Mesothelial cell of epicardium (in vitro differentiated cells): ENCODE measurements at regions not wholly inside any gene's neighbourhood (a gene's known extent, or its start where the extent isn't known, plus 50 kb on each side); places are given as distances from the start of the nearest gene placed in this dataset.

Source experiments
- DNase-seq, 2 experiments: peaks; one replicate each; pipeline ENCODE4 v3.0.0; 2021; ENCODE audit warnings: low spot score in 2 of 2; ENCODE audit not compliant: unreplicated experiment in 2 of 2
- H3K27ac Mint-ChIP-seq: 2 replicates; pipeline ENCODE4 v1.8.0; 2021; ENCODE audit warnings: mixed read lengths
- H3K27me3 Mint-ChIP-seq: 2 replicates; pipeline ENCODE4 v1.8.0; 2021; ENCODE audit warnings: low read depth, mixed read lengths
- H3K36me3 Mint-ChIP-seq: 2 replicates; pipeline ENCODE4 v1.8.0; 2021; ENCODE audit warnings: mixed read lengths
- H3K4me1 Mint-ChIP-seq: 2 replicates; pipeline ENCODE4 v1.8.0; 2021; ENCODE audit warnings: mixed read lengths
- H3K4me3 Mint-ChIP-seq: 2 replicates; pipeline ENCODE4 v1.8.0; 2021; ENCODE audit warnings: mild to moderate bottlenecking, moderate library complexity, mixed read lengths
- H3K9me3 Mint-ChIP-seq: 2 replicates; pipeline ENCODE4 v1.8.0; 2021; ENCODE audit warnings: mixed read lengths
- CTCF ChIP-seq: fragments of 200-600 bp; sonication (generic); IDR thresholded peaks from one replicate; pipeline ENCODE4 v1.5.0; 2021; ENCODE audit warnings: antibody characterized with exemption; ENCODE audit not compliant: unreplicated experiment

DNA sequence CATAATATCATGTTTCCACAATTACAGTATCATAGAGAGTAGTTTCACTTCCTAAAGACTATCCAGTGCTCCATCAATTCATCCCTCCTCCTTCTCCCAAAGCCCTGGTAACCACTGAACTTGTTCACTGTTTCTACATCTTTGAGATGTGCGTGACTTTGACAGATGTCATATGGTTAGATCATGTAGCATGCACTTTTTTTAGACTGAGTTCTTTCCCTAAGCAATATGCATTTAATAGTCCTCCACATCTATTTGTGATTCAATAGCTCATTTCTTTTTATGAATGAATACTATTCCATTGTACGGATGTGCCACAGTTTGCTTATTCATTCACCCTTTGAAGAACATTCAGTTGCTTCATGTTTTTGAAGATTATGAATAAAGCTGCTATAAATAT, 560.4 kb upstream of the LRRTM4 start:
- no peak for TF ChIP-seq CTCF
- DNase-seq, result no peak
- peaks cover 10% of the 10 kb centered on the region for H3K4me1 Mint-ChIP-seq
- H3K36me3 Mint-ChIP-seq, result no peaks in the 10 kb centered on the region
- no peak overlapping the region for H3K27ac Mint-ChIP-seq
- H3K9me3 Mint-ChIP-seq, result peaks cover 10% of the 10 kb centered on the region
- H3K4me3 Mint-ChIP-seq, result no peak overlapping the region
- no peaks in the 10 kb centered on the region for H3K27me3 Mint-ChIP-seq

GRCh38 chr2:78093436-78093835, 571.3 kb upstream of the LRRTM4 start:
- no peak for DNase-seq
- H3K9me3 Mint-ChIP-seq, result no peaks in the 10 kb centered on the region
- H3K36me3 Mint-ChIP-seq, result no peaks in the 10 kb centered on the region
- no peaks in the 10 kb centered on the region for H3K27me3 Mint-ChIP-seq
- no peak overlapping the region for H3K4me3 Mint-ChIP-seq
- no peak for TF ChIP-seq CTCF
- no peak overlapping the region for H3K27ac Mint-ChIP-seq
- H3K4me1 Mint-ChIP-seq, result no peaks in the 10 kb centered on the region

GRCh38 chr2:78109272-78109671, 587.1 kb upstream of the LRRTM4 start:
- H3K4me3 Mint-ChIP-seq, result no peak overlapping the region
- no peak for DNase-seq
- H3K4me1 Mint-ChIP-seq, result no peaks in the 10 kb centered on the region
- H3K27me3 Mint-ChIP-seq, result no peaks in the 10 kb centered on the region
- peaks cover 24% of the 10 kb centered on the region for H3K9me3 Mint-ChIP-seq
- H3K36me3 Mint-ChIP-seq, result no peaks in the 10 kb centered on the region
- H3K27ac Mint-ChIP-seq, result no peak overlapping the region
- no peak for TF ChIP-seq CTCF

DNA sequence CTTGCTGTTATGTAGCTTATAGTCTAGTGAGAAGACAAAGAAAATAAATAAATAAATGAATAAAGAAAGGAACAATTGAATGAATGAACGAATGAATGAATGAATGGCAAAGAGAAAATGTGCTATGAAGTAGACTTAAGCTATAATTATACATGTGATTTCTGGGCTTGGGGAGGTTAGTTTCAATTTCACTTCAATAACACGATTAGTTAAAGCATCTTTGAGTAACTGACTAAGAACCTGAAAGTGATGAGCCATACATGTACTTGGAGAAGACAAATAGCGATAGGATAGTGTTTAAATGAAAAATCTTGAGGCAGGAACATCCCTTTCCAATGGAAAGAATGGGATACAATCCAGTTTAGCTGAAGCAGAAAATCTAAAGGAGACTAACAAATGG, 593.1 kb upstream of the LRRTM4 start:
- DNase-seq, result no peak
- Mint-ChIP-seq H3K27me3 (no peaks in the 10 kb centered on the region), H3K36me3 (no peaks in the 10 kb centered on the region), H3K9me3 (peaks cover 3% of the 10 kb centered on the region), H3K4me3 (no peak overlapping the region), H3K4me1 (no peaks in the 10 kb centered on the region), H3K27ac (no peak overlapping the region)
- no peak for TF ChIP-seq CTCF

GRCh38 chr2:78118037-78118436, 595.9 kb upstream of the LRRTM4 start:
- TF ChIP-seq CTCF, result no peak
- H3K4me3 Mint-ChIP-seq, result no peak overlapping the region
- no peak for DNase-seq
- peaks cover 9% of the 10 kb centered on the region for H3K9me3 Mint-ChIP-seq
- no peaks in the 10 kb centered on the region for H3K4me1 Mint-ChIP-seq
- H3K36me3 Mint-ChIP-seq, result no peaks in the 10 kb centered on the region
- no peaks in the 10 kb centered on the region for H3K27me3 Mint-ChIP-seq
- no peak overlapping the region for H3K27ac Mint-ChIP-seq

DNA sequence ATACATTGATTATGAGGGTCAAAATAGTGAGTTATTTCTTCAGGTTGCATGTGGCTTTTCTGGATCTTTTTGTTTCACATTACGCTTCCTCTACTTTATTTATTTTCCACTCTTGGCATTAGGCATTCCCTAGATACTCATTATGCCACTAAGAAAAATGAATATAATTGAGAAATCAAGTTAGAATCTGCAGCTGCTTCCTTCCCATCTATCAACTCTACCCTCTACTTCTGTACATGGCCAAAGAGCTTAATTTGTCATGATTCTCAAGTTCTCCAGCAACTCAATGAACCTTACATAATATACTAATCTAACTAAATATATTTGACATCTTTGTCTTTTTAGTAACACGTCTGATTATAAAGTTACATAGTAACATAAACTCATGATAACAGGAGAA, 598.1 kb upstream of the LRRTM4 start:
- Mint-ChIP-seq H3K9me3 (peaks cover 21% of the 10 kb centered on the region), H3K27me3 (no peaks in the 10 kb centered on the region), H3K4me1 (no peaks in the 10 kb centered on the region), H3K27ac (no peak overlapping the region), H3K36me3 (no peaks in the 10 kb centered on the region), H3K4me3 (no peak overlapping the region)
- no peak for TF ChIP-seq CTCF
- no peak for DNase-seq
